NOMO-1 (cell line): ENCODE measurements at regions not wholly inside any gene's neighbourhood (a gene's known extent, or its start where the extent isn't known, plus 50 kb on each side); places are given as distances from the start of the nearest gene placed in this dataset.
"Not testable (repeated sequence)": the region's sequence is repeated elsewhere in the genome, so short reads cannot be mapped to it uniquely, and the experiment has no call there.

Source experiments
- DNase-seq, 2 experiments: peaks; one replicate each; lab custom pipeline; 2025; ENCODE audit not compliant: unreplicated experiment in 2 of 2; lab: John Stamatoyannopoulos, UW

GRCh38 chr14:61171727-61172126 is 109.4 kb downstream of the TMEM30B start:
- no peak for DNase-seq

- DNase-seq = no peak
These were observed 113.0 kb downstream of the TMEM30B start for GRCh38 chr14:61168141-61168540.

DNA sequence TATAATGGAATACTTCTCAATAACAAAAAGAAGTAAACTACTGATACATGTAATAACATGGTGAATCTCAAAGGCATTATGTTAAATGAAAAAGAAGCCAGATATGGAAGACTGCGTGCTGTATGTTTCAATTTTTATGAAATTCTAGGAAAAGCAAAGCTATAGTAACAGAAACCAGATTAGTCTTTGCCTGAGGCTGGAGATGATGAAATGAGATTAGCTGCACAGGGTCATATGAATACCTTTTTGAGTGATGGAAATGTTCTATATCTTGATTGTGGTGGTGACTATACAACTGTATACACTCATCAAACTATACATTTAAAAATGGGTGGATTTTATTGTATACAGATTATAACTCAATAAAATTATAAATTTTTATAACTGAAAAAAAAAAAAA is 113.5 kb downstream of the TMEM30B start:
- no peak for DNase-seq

DNA sequence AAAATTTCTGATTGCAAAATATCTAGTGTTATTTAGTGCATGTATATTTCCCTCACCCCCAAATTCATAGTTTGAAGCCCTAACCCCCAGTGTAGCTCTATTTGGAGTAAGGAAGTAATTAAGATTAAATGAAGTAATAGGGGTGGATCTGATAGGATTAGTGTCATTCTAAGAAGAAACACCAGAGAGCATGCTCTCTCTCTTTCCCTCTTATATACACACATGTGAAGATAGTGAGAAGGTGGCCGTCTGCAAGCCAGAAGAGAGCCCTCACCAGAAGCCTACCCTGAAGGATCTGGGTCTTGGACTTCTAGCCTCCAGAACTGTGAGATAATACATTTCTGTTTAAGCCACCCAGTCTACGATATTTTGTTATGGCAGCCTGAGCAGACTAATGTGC is 120.3 kb downstream of the TMEM30B start:
- DNase-seq = no peak

DNA sequence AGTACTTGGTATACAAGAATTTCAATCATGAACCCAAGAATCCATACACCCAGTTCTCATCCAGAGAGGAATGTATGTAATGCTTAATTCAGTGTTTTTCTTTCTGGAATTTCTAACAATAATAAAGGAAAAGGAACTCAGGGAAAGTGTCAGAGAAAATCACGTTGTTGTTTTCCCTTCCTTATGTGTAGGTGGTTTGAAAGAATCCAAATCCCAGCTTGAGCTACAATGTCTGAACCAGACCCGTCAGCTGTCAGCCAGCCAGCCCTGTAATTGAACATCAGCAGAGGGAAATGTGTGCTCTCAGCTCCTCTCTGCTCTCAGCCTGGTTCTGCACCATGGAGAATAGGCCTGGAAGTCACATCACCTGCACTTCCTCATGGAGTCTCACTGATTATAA is 126.5 kb downstream of the TMEM30B start:
- no peak for DNase-seq

GRCh38 chr14:61153914-61154545 is 127.1 kb downstream of the TMEM30B start:
- peak; percentile 19 to 57 for DNase-seq

GRCh38 chr14:61153431-61153830 is 127.7 kb downstream of the TMEM30B start:
- no peak for DNase-seq

DNA sequence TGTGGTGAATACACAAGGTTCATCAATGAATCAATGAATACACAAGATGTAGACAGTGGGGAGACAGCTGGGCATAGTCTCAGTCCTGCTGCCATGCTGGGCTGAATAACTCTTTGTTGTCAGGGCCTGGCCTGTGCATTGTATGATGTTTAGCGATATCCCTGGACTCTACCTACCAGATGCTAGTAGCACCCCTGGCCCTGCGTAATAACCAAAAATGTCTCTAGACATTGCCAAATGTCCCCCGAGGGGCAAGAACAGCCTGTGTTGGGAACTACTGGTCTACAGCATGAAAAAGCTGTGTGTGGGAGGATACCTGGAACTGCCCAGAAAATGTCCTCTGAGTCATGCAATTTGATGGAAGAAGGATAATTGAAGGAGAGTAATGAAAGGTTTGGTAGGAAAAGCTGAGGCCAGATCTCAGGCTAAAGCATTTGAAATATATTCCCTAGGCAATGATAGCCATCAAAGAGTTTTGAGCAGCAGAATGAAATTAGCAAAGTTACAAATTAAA is 128.2 kb downstream of the TMEM30B start:
- no peak for DNase-seq

- no peak for DNase-seq
These were observed 129.9 kb downstream of the TMEM30B start for GRCh38 chr14:61151251-61151650.

DNA sequence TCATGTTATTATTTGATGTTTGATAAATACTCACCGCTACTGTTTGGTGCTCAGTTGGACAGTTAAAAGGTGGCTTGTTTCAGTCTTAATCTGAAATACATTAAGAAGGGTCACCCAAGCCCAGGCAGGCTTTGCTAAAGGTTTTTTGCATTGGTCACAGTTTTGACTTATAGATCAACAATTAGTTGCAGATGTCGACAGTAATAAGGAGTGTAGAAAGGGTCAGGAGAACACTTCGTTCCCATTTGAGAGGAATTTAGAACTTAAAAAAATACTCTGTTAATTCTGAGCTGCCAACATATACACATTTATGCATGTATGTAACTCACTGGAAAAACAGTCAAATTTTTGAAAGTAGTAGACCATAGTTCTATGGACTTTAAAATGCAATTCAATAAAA is 130.3 kb downstream of the TMEM30B start:
- no peak for DNase-seq

DNA sequence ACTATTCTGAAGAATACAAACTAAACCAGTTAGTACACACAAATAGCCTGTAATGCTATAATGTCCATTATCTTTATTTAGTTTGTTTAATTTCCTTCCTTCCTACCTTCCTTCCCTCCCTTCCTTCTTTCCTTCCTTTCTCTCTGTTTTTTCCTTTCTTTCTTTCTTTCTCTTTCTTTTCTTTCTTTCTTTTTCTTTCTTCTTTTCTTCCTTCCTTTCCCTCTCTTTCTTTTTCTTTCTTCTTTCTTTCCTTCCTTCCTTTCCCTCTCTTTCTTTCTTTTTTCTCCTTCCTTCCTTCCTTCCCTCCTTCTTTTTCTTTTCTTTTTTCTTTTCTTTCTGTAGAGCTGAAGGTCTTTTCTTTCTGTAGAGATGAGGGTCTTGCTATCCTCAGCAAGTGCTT is 131.2 kb downstream of the TMEM30B start:
- DNase-seq = no peak

GRCh38 chr14:61148742-61149350 is 132.3 kb downstream of the TMEM30B start:
- no peak for DNase-seq

DNA sequence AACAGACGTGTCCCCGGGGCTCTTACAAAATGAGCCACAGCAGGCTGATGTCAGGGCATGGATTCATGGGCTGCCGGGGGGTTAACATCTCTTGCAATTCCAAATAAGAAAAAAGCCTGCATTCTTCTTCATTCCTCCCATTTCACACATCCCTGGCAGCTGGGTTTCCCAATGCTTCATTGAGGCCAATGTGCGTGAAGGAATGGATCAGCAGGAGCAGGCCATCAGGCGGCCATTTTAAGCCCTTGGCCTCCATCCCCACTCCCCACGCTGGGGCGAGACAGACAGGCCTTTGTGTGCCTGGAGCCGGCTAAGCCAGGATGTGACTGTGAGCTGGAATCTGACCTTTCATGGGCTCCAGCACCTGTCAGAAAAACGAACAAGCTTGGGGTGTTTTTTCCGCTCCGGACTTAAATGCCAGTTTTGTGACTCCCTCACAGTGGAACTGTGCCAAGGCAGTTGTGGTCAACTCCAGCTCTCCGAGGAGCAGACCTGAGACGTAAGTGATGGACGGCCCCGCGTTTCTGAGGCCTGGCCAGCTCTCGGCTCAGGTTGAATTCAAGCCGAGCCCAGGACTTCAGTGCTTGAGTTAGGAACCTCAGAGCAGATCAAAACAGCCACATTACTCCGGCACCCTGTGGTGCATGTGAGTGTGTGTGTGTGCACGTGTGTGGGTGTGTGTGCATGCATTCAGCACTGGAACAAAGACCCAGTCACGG is 133.1 kb downstream of the TMEM30B start:
- DNase-seq = no peak

GRCh38 chr14:61147381-61147821 is 133.7 kb downstream of the TMEM30B start:
- no peak for DNase-seq

- no peak for DNase-seq
These were observed 134.2 kb downstream of the TMEM30B start for GRCh38 chr14:61146899-61147298.

- no peak for DNase-seq
These were observed 135.1 kb downstream of the TMEM30B start for GRCh38 chr14:61145903-61146481.

- no peak for DNase-seq
These were observed 135.9 kb downstream of the TMEM30B start for GRCh38 chr14:61145034-61145902.

DNA sequence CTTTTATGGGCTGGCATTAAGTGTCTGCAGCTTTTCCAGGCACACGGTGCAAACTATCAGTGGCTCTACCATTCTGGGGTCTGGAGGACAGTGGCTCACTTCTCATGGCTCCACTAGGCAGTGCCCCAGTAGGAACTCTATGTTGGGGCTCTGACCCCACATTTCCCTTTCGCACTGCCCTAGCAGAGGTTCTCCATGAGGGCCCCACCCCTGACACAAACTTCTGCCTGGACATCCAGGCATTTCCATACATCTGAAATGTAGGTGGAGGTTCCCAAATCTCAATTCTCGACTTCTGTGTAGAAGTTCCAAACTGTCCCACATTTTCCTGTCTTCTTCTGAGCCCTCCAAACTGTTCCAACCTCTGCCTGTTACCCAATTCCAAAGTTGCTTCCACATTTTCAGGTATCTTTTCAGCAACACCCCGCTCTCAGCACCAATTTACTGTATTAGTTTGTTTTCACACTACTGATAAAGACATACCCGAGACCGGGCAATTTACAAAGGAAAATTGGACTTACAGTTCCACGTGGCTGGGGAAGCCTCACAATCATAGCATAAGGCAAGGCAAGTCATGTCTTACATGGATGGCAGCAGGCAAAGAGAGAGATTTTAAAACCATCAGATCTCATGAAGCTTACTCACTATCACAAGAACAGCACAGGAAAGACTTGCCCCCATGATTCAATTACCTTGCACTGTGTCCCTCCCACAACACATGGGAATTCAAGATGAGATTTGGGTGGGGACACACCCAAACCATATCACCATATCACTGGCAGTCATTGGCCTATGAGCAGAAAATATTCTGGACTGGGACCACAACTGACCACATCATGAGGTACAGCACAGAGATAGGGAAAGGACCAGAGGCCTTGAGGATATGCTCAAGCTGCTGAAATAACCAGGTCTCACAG is 136.8 kb downstream of the TMEM30B start:
- DNase-seq = not testable (repeated sequence)

DNA sequence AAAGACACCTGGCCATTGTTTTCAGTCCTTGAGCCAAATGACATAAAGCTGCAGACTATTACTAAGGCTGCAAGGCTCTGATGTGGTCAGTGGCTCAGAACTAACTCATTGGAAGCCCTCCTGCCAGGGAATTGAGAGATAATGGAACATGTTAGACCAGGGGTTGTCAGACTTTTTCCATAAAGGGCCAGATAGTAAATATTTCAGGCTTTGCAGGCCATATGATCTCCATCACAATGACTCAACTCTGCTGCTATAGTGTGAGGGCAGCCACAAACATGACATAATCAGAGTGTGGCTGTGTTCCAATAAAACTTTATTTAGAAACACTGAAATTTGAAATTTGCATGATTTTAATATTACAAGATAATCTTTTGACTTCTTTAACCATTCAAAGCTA is 140.3 kb downstream of the TMEM30B start:
- DNase-seq = no peak

DNA sequence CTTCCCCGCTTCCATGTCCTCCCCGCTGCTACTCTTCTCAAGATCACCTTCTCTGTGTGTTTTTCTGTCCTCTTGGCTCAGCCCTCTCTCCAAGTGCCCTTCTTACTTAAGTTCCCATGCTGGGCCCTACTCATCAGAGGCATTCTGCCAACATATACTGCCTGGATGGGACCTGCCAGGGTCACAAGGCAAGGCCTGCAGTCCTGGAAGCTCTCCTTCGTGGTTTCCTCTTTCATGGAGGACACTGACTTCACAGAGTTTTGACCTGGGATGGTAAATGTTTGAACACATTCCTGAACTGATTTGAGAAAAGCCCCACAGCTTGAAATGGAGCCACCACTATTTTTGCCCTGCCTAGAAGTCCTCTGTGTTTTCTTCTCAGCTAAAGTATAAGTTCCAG is 140.9 kb downstream of the TMEM30B start:
- no peak for DNase-seq
